H1 (cell line): ENCODE measurements at regions not wholly inside any gene's neighbourhood (a gene's known extent, or its start where the extent isn't known, plus 50 kb on each side); places are given as distances from the start of the nearest gene placed in this dataset.

ENCODE experiments used
- CBX8 ChIP-seq: fragments of 300-800, 300-1000 bp; sonication (generic); IDR thresholded peaks from 2 replicates; pipeline ENCODE4 v1.7.1; 2016; ENCODE audit warnings: low read depth, low read length, borderline replicate concordance
- CTCF ChIP-seq, 3 experiments: IDR thresholded peaks; 1 replicate in 2 of 3; 2 replicates in 1 of 3; pipeline versions ENCODE4 v1.5.1 to v1.6.1; 2011; ENCODE audit warnings: low read length in 3 of 3, mild to moderate bottlenecking in 3 of 3, inconsistent platforms in 2 of 3, low read depth in 1 of 3, moderate library complexity in 1 of 3; ENCODE audit not compliant: insufficient read depth in 1 of 3; ENCODE audit errors: control extremely low read depth in 1 of 3
- EP300 ChIP-seq, 2 experiments: IDR thresholded peaks; 1 replicate in 1 of 2; 2 replicates in 1 of 2; pipeline ENCODE4 v1.6.1; 2011 to 2012; ENCODE audit warnings: low read depth in 2 of 2, low read length in 2 of 2, mild to moderate bottlenecking in 2 of 2, borderline replicate concordance in 1 of 2, inconsistent platforms in 1 of 2, moderate library complexity in 1 of 2
- EZH2 ChIP-seq: fragments of 200-600 bp; sonication (generic); IDR thresholded peaks from 2 replicates; pipeline ENCODE4 v1.7.1; 2012; ENCODE audit warnings: low read depth, mild to moderate bottlenecking, moderate library complexity, low read length, inconsistent platforms; ENCODE audit not compliant: severe bottlenecking
- MAX ChIP-seq: IDR thresholded peaks from 2 replicates; pipeline ENCODE4 v1.6.1; 2012; ENCODE audit warnings: inconsistent platforms
- POLR2A ChIP-seq, 2 experiments: IDR thresholded peaks; 1 replicate in 1 of 2; 2 replicates in 1 of 2; pipeline ENCODE4 v1.6.1; 2011; ENCODE audit warnings: low read depth in 2 of 2, low read length in 2 of 2, mild to moderate bottlenecking in 2 of 2; ENCODE audit errors: control extremely low read depth in 1 of 2
- RNF2 ChIP-seq: fragments of 200-900, 300-1000 bp; sonication (generic); IDR thresholded peaks from 2 replicates; pipeline ENCODE4 v1.7.1; 2016; ENCODE audit warnings: borderline replicate concordance, low read depth, mild to moderate bottlenecking, antibody characterized with exemption, low read length; ENCODE audit not compliant: poor library complexity, severe bottlenecking; ENCODE audit errors: missing control alignments
- TEAD4 ChIP-seq: IDR thresholded peaks from 2 replicates; pipeline ENCODE4 v1.6.1; 2012; ENCODE audit warnings: low read depth, low read length, inconsistent platforms, mixed read lengths
- YY1 ChIP-seq: IDR thresholded peaks from 2 replicates; pipeline ENCODE4 v1.6.1; 2011; ENCODE audit warnings: low read depth, mild to moderate bottlenecking, low read length

- TF ChIP-seq TEAD4 (no peak), EP300 (IDR thresholded peaks at IDR 0.05; ENCODE audit: borderline replicate concordance in 1 of 2, low read depth in 2 of 2, low read length in 2 of 2) (no peak), CTCF (IDR thresholded peaks at IDR 0.05; ENCODE audit: control extremely low read depth in 1 of 3, insufficient read depth in 1 of 3, low read depth in 1 of 3, low read length in 3 of 3) (no peak), EZH2 (no peak), CBX8 (no peak), MAX (no peak), RNF2 (no peak), POLR2A (IDR thresholded peaks at IDR 0.05; ENCODE audit: control extremely low read depth in 1 of 2, low read depth in 2 of 2, low read length in 2 of 2) (no peak), YY1 (no peak)
Measured at GRCh38 chr16:13630374-13630773, 289.6 kb upstream of the ERCC4 start.
